22Rv1 (cell line): ENCODE measurements at regions not wholly inside any gene's neighbourhood (a gene's known extent, or its start where the extent isn't known, plus 50 kb on each side); places are given as distances from the start of the nearest gene placed in this dataset.

ENCODE experiments used
- ZFX ChIP-seq: fragments of 450-650 bp; IDR thresholded peaks from 2 replicates; pipeline ENCODE4 v1.6.1; 2017; ENCODE audit warnings: antibody characterized with exemption, borderline replicate concordance
- TF ChIP-seq, protein P1 (sequence below): fragments of 450-650 bp; IDR thresholded peaks from 2 replicates; pipeline ENCODE4 v1.5.1; 2017; ENCODE audit warnings: mild to moderate bottlenecking

DNA sequence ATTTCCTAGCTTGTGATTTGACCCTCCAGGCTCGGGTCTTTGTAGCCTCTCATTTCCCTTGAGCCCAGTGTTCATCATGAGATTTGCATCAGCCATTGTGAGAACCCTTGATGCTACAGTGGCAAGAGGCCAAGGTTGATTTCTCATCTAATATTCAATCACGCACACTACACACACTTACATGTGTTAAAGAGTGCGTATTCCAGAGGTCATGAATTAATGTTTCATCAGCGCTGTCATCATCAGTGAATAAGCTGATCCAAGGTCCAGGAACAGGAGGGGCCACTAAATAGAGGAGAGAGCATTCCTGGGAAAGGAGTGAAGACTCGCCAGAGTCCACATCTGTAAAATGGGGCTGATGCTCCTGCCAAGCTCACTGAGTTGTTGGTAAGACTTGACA lies 276.1 kb upstream of the SIX2 start:
- TF ChIP-seq, protein P1, sequence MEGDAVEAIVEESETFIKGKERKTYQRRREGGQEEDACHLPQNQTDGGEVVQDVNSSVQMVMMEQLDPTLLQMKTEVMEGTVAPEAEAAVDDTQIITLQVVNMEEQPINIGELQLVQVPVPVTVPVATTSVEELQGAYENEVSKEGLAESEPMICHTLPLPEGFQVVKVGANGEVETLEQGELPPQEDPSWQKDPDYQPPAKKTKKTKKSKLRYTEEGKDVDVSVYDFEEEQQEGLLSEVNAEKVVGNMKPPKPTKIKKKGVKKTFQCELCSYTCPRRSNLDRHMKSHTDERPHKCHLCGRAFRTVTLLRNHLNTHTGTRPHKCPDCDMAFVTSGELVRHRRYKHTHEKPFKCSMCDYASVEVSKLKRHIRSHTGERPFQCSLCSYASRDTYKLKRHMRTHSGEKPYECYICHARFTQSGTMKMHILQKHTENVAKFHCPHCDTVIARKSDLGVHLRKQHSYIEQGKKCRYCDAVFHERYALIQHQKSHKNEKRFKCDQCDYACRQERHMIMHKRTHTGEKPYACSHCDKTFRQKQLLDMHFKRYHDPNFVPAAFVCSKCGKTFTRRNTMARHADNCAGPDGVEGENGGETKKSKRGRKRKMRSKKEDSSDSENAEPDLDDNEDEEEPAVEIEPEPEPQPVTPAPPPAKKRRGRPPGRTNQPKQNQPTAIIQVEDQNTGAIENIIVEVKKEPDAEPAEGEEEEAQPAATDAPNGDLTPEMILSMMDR: no peak
- TF ChIP-seq ZFX: no peak
